Hepatocyte (in vitro differentiated cells): ENCODE measurements at regions not wholly inside any gene's neighbourhood (a gene's known extent, or its start where the extent isn't known, plus 50 kb on each side); places are given as distances from the start of the nearest gene placed in this dataset.

Experiments used
- DNase-seq: peaks from one replicate; pipeline ENCODE4 v3.0.0-alpha.2; 2016; ENCODE audit warnings: low spot score
- H2AFZ ChIP-seq: fragments of 200-600 bp; sonication (generic); 2 replicates; pipeline ENCODE4 v1.6.0; 2016; ENCODE audit warnings: antibody characterized with exemption, mild to moderate bottlenecking
- H3K27ac ChIP-seq: fragments of 200-600 bp; sonication (generic); 2 replicates; pipeline ENCODE4 v1.5.1; 2016; ENCODE audit warnings: mild to moderate bottlenecking
- H3K27me3 ChIP-seq: fragments of 200-600 bp; sonication (generic); 2 replicates; pipeline ENCODE4 v1.6.1; 2016
- H3K36me3 ChIP-seq: fragments of 200-600 bp; sonication (generic); replicated peaks from 2 replicates; pipeline ENCODE4 v1.5.1; 2016; ENCODE audit warnings: low read depth; ENCODE audit not compliant: insufficient read depth
- H3K4me1 ChIP-seq: fragments of 200-600 bp; sonication (generic); 2 replicates; pipeline ENCODE4 v1.5.1; 2016; ENCODE audit warnings: mild to moderate bottlenecking, moderate library complexity; ENCODE audit not compliant: insufficient read depth
- H3K4me2 ChIP-seq: fragments of 200-600 bp; sonication (generic); 2 replicates; pipeline ENCODE4 v1.6.0; 2016
- H3K4me3 ChIP-seq: fragments of 200-600 bp; sonication (generic); 2 replicates; pipeline ENCODE4 v1.5.1; 2016; ENCODE audit warnings: mild to moderate bottlenecking
- H3K79me2 ChIP-seq: fragments of 200-600 bp; sonication (generic); 2 replicates; pipeline ENCODE4 v1.6.0; 2017; ENCODE audit warnings: mild to moderate bottlenecking
- H3K9me2 ChIP-seq: fragments of 200-600 bp; sonication (generic); replicated peaks from 2 replicates; pipeline ENCODE4 v1.6.0; 2017; ENCODE audit warnings: mild to moderate bottlenecking; ENCODE audit not compliant: insufficient read depth
- H3K9me3 ChIP-seq: fragments of 200-600 bp; sonication (generic); 2 replicates; pipeline ENCODE4 v1.5.1; 2016; ENCODE audit warnings: low read depth, mild to moderate bottlenecking
- H4K20me1 ChIP-seq: fragments of 200-600 bp; sonication (generic); 2 replicates; pipeline ENCODE4 v1.6.0; 2016; ENCODE audit warnings: mild to moderate bottlenecking; ENCODE audit not compliant: insufficient read depth, poor library complexity, severe bottlenecking
- CTCF ChIP-seq: fragments of 200-600 bp; sonication (generic); IDR thresholded peaks from 2 replicates; pipeline ENCODE4 v1.5.1; 2016; ENCODE audit warnings: antibody characterized with exemption, mild to moderate bottlenecking; ENCODE audit not compliant: poor library complexity
- EZH2 ChIP-seq: fragments of 200-600 bp; sonication (generic); IDR thresholded peaks from 2 replicates; pipeline ENCODE4 v1.6.1; 2016; ENCODE audit warnings: antibody characterized with exemption, mild to moderate bottlenecking, borderline replicate concordance
- EZH2phosphoT487 ChIP-seq: fragments of 200-600 bp; sonication (generic); IDR thresholded peaks from one replicate; pipeline ENCODE4 v1.6.1; 2018; ENCODE audit warnings: antibody characterized with exemption, mild to moderate bottlenecking, low read depth, moderate library complexity; ENCODE audit not compliant: unreplicated experiment, severe bottlenecking
- WGBS: methylation state at CpG from one replicate; pipeline ENCODE4 v1.1.6; 2016; ENCODE audit warnings: low lambda C conversion rate; ENCODE audit errors: missing lambda C conversion rate; 5-methylcytosine and 5-hydroxymethylcytosine counted together

GRCh38 chr5:81896764-81897163, 75.1 kb upstream of the ATG10 start:
- H3K4me1 ChIP-seq = no peaks in the 10 kb centered on the region
- 76% methylated on average over 1 of the region's 1 CpG for WGBS
- H3K9me3 ChIP-seq = no peaks in the 10 kb centered on the region
- H3K36me3 ChIP-seq = no peaks in the 10 kb centered on the region
- H3K27me3 ChIP-seq = no peaks in the 10 kb centered on the region
- TF ChIP-seq CTCF (no peak), EZH2 (no peak), EZH2phosphoT487 (no peak)
- DNase-seq = no peak
- no peaks in the 10 kb centered on the region for H3K9me2 ChIP-seq
- H3K4me3 ChIP-seq = no peak overlapping the region
- H3K79me2 ChIP-seq = no peaks in the 10 kb centered on the region
- H3K4me2 ChIP-seq = no peak overlapping the region
- H2AFZ ChIP-seq = no peak overlapping the region
- no peak overlapping the region for H3K27ac ChIP-seq
- no peaks in the 10 kb centered on the region for H4K20me1 ChIP-seq

GRCh38 chr5:81895307-81895706, 76.5 kb upstream of the ATG10 start:
- Histone ChIP-seq H3K79me2 (no peaks in the 10 kb centered on the region), H3K9me3 (no peaks in the 10 kb centered on the region), H4K20me1 (no peaks in the 10 kb centered on the region), H3K9me2 (no peaks in the 10 kb centered on the region), H3K36me3 (no peaks in the 10 kb centered on the region), H3K4me1 (no peaks in the 10 kb centered on the region), H3K4me2 (no peak overlapping the region), H3K4me3 (no peak overlapping the region), H3K27me3 (no peaks in the 10 kb centered on the region), H2AFZ (no peak overlapping the region), H3K27ac (no peak overlapping the region)
- DNase-seq = no peak
- TF ChIP-seq EZH2phosphoT487 (no peak), CTCF (no peak), EZH2 (no peak)

GRCh38 chr5:81893961-81894360, 77.9 kb upstream of the ATG10 start:
- Histone ChIP-seq H3K4me3 (no peak overlapping the region), H3K36me3 (no peaks in the 10 kb centered on the region), H3K4me2 (no peak overlapping the region), H3K4me1 (no peaks in the 10 kb centered on the region), H3K9me2 (no peaks in the 10 kb centered on the region), H3K9me3 (no peaks in the 10 kb centered on the region), H3K27me3 (no peaks in the 10 kb centered on the region), H3K79me2 (no peaks in the 10 kb centered on the region), H3K27ac (no peak overlapping the region), H2AFZ (no peak overlapping the region), H4K20me1 (no peaks in the 10 kb centered on the region)
- TF ChIP-seq EZH2 (no peak), CTCF (no peak), EZH2phosphoT487 (no peak)
- no peak for DNase-seq
- WGBS = 72% methylated on average over 4 of the region's 4 CpGs

- DNase-seq = no peak
Observed at GRCh38 chr5:81884871-81885270, 87.0 kb upstream of the ATG10 start.

More at GRCh38 chr5:81884871-81885270, 87.0 kb upstream of the ATG10 start:
- Histone ChIP-seq H3K79me2 (no peaks in the 10 kb centered on the region), H3K27ac (no peak overlapping the region), H3K4me3 (no peak overlapping the region), H3K4me1 (no peaks in the 10 kb centered on the region), H3K36me3 (no peaks in the 10 kb centered on the region), H3K4me2 (no peak overlapping the region), H4K20me1 (no peaks in the 10 kb centered on the region), H3K27me3 (no peaks in the 10 kb centered on the region), H3K9me2 (no peaks in the 10 kb centered on the region), H2AFZ (no peak overlapping the region), H3K9me3 (no peaks in the 10 kb centered on the region)
- no peak for TF ChIP-seq EZH2phosphoT487
- TF ChIP-seq EZH2 = no peak
- TF ChIP-seq CTCF = no peak
- 84% methylated on average over 3 of the region's 3 CpGs for WGBS
